ENCODE measurements at regions not wholly inside any gene's neighbourhood (a gene's known extent, or its start where the extent isn't known, plus 50 kb on each side); places are given as distances from the start of the nearest gene placed in this dataset.

- TF ChIP-seq CTCF (conservative IDR thresholded peaks at IDR 0.05) = no peak
- WGBS, 2 experiments (ENCODE audit: insufficient coverage in 1 of 2, insufficient read length in 1 of 2) = 100% methylated on average over 1 of the region's 1 CpG; no CpG with 5 or more reads in 1 of the 2 experiments
- Mint-ChIP-seq H3K36me3 (ENCODE audit: low read depth) (no peaks in the 10 kb centered on the region), H3K9me3 (peaks cover 2% of the 10 kb centered on the region), H3K27ac (peak overlapping the region; percentile 25), H3K4me3 (no peak overlapping the region), H3K4me1 (no peaks in the 10 kb centered on the region), H3K27me3 (ENCODE audit: insufficient read depth) (no peaks in the 10 kb centered on the region)
- Histone ChIP-seq H3K9me3 (ENCODE audit: control insufficient read depth, low read length) (no peaks in the 10 kb centered on the region), H3K36me3 (ENCODE audit: control insufficient read depth, insufficient read depth, low read length) (no peaks in the 10 kb centered on the region), H3K27ac (ENCODE audit: low read depth, low read length) (no peak overlapping the region), H3K4me1 (ENCODE audit: control insufficient read depth, insufficient read depth, low read length) (no peaks in the 10 kb centered on the region), H3K4me3 (ENCODE audit: low read length) (no peak overlapping the region), H3K27me3 (ENCODE audit: control insufficient read depth, insufficient read depth, low read length, poor library complexity, severe bottlenecking) (no peaks in the 10 kb centered on the region), H3K9ac (ENCODE audit: extremely low read depth, low read length, poor library complexity, severe bottlenecking) (no peak overlapping the region)
- DNase-seq = no peak
Measured at GRCh38 chr1:88274431-88274830, 409.6 kb upstream of the PKN2 start.

GRCh38 chr1:88275259-88275862, 408.7 kb upstream of the PKN2 start:
- H3K9me3 Mint-ChIP-seq = peaks cover 2% of the 10 kb centered on the region
- peak overlapping the region; percentile 25 for H3K27ac Mint-ChIP-seq
- no peak overlapping the region for H3K4me3 Mint-ChIP-seq
- H3K27me3 ChIP-seq (ENCODE audit: control insufficient read depth, insufficient read depth, low read length, poor library complexity, severe bottlenecking) = no peaks in the 10 kb centered on the region
- H3K27me3 Mint-ChIP-seq (ENCODE audit: insufficient read depth) = no peaks in the 10 kb centered on the region
- no peaks in the 10 kb centered on the region for H3K36me3 ChIP-seq (ENCODE audit: control insufficient read depth, insufficient read depth, low read length)
- no peak overlapping the region for H3K4me3 ChIP-seq (ENCODE audit: low read length)
- H3K4me1 ChIP-seq (ENCODE audit: control insufficient read depth, insufficient read depth, low read length) = no peaks in the 10 kb centered on the region
- no peaks in the 10 kb centered on the region for H3K9me3 ChIP-seq (ENCODE audit: control insufficient read depth, low read length)
- no peak overlapping the region for H3K27ac ChIP-seq (ENCODE audit: low read depth, low read length)
- no peak for DNase-seq
- H3K9ac ChIP-seq (ENCODE audit: extremely low read depth, low read length, poor library complexity, severe bottlenecking) = no peak overlapping the region
- no peaks in the 10 kb centered on the region for H3K4me1 Mint-ChIP-seq
- TF ChIP-seq CTCF (conservative IDR thresholded peaks at IDR 0.05) = no peak
- 88 to 96% methylated on average over 1 to 3 of the region's 3 CpGs for WGBS, 2 experiments (ENCODE audit: insufficient coverage in 1 of 2, insufficient read length in 1 of 2)
- H3K36me3 Mint-ChIP-seq (ENCODE audit: low read depth) = no peaks in the 10 kb centered on the region

- H3K4me1 Mint-ChIP-seq = no peaks in the 10 kb centered on the region
Measured at GRCh38 chr1:88276163-88276562, 407.9 kb upstream of the PKN2 start.

More at GRCh38 chr1:88276163-88276562, 407.9 kb upstream of the PKN2 start:
- Mint-ChIP-seq H3K4me3 (no peak overlapping the region), H3K27me3 (ENCODE audit: insufficient read depth) (no peaks in the 10 kb centered on the region), H3K36me3 (ENCODE audit: low read depth) (no peaks in the 10 kb centered on the region), H3K9me3 (peaks cover 2% of the 10 kb centered on the region), H3K27ac (no peak overlapping the region)
- no peak overlapping the region for H3K27ac ChIP-seq (ENCODE audit: low read depth, low read length)
- DNase-seq = no peak
- no peaks in the 10 kb centered on the region for H3K4me1 ChIP-seq (ENCODE audit: control insufficient read depth, insufficient read depth, low read length)
- no peak for TF ChIP-seq CTCF (conservative IDR thresholded peaks at IDR 0.05)
- H3K36me3 ChIP-seq (ENCODE audit: control insufficient read depth, insufficient read depth, low read length) = no peaks in the 10 kb centered on the region
- H3K27me3 ChIP-seq (ENCODE audit: control insufficient read depth, insufficient read depth, low read length, poor library complexity, severe bottlenecking) = no peaks in the 10 kb centered on the region
- WGBS, 2 experiments (ENCODE audit: insufficient coverage in 1 of 2, insufficient read length in 1 of 2) = 92 to 100% methylated on average over 2 to 4 of the region's 4 CpGs
- no peak overlapping the region for H3K4me3 ChIP-seq (ENCODE audit: low read length)
- H3K9ac ChIP-seq (ENCODE audit: extremely low read depth, low read length, poor library complexity, severe bottlenecking) = no peak overlapping the region
- no peaks in the 10 kb centered on the region for H3K9me3 ChIP-seq (ENCODE audit: control insufficient read depth, low read length)
